H9 (cell line): ENCODE measurements at regions not wholly inside any gene's neighbourhood (a gene's known extent, or its start where the extent isn't known, plus 50 kb on each side); places are given as distances from the start of the nearest gene placed in this dataset.

Source experiments
- DNase-seq: peaks from one replicate; pipeline ENCODE4 v3.0.0-alpha.2; 2017
- H2AFZ ChIP-seq: one replicate; pipeline ENCODE4 v1.6.1; 2013; ENCODE audit warnings: mild to moderate bottlenecking, low read length, control low read depth, moderate library complexity
- H2AK5ac ChIP-seq: 2 replicates; pipeline ENCODE4 v1.6.1; 2013; ENCODE audit warnings: low read length, control low read depth, mixed read lengths; ENCODE audit not compliant: insufficient read length
- H2BK120ac ChIP-seq: one replicate; pipeline ENCODE4 v1.6.1; 2013; ENCODE audit warnings: low read depth, mild to moderate bottlenecking, low read length, control low read depth, inconsistent platforms; ENCODE audit not compliant: poor library complexity, severe bottlenecking
- H2BK12ac ChIP-seq: 2 replicates; pipeline ENCODE4 v1.6.1; 2013; ENCODE audit warnings: low read length, control low read depth, mixed read lengths, low read depth; ENCODE audit not compliant: insufficient read length
- H2BK15ac ChIP-seq: 2 replicates; pipeline ENCODE4 v1.6.1; 2013; ENCODE audit warnings: low read depth, low read length, control low read depth
- H2BK20ac ChIP-seq: one replicate; pipeline ENCODE4 v1.6.1; 2013; ENCODE audit warnings: low read depth, mild to moderate bottlenecking, low read length, control low read depth, inconsistent platforms; ENCODE audit not compliant: poor library complexity, severe bottlenecking
- H2BK5ac ChIP-seq: 2 replicates; pipeline ENCODE4 v1.6.1; 2013; ENCODE audit warnings: low read length, control low read depth, mixed read lengths; ENCODE audit not compliant: insufficient read length
- H3K14ac ChIP-seq: 2 replicates; pipeline ENCODE4 v1.6.1; 2013; ENCODE audit warnings: low read length, control low read depth; ENCODE audit not compliant: insufficient read depth
- H3K18ac ChIP-seq: 2 replicates; pipeline ENCODE4 v1.6.1; 2013; ENCODE audit warnings: low read depth, mild to moderate bottlenecking, mixed read lengths, low read length, control low read depth; ENCODE audit not compliant: insufficient read length
- H3K23ac ChIP-seq: 2 replicates; pipeline ENCODE4 v1.6.1; 2013; ENCODE audit warnings: low read length, control low read depth, mixed read lengths, low read depth; ENCODE audit not compliant: insufficient read length
- H3K23me2 ChIP-seq: 2 replicates; pipeline ENCODE4 v1.6.1; 2013; ENCODE audit warnings: low read depth, mild to moderate bottlenecking, mixed read lengths, low read length, control low read depth; ENCODE audit not compliant: insufficient read length, poor library complexity, severe bottlenecking
- H3K27ac ChIP-seq: 2 replicates; pipeline ENCODE4 v1.5.1; 2013; ENCODE audit warnings: low read length, control low read depth, mixed read lengths, low read depth; ENCODE audit not compliant: insufficient read length
- H3K27me3 ChIP-seq: 2 replicates; pipeline ENCODE4 v1.6.1; 2013; ENCODE audit warnings: low read length, control low read depth, inconsistent platforms; ENCODE audit not compliant: insufficient read depth
- H3K4ac ChIP-seq: 2 replicates; pipeline ENCODE4 v1.6.1; 2013; ENCODE audit warnings: low read depth, mild to moderate bottlenecking, control low read depth, inconsistent platforms, low read length, moderate library complexity
- H3K4me1 ChIP-seq: 2 replicates; pipeline ENCODE4 v1.6.1; 2013; ENCODE audit warnings: low read length, control low read depth, inconsistent platforms; ENCODE audit not compliant: insufficient read depth
- H3K4me2 ChIP-seq: 2 replicates; pipeline ENCODE4 v1.6.1; 2013; ENCODE audit warnings: low read length, control low read depth, mixed read lengths; ENCODE audit not compliant: insufficient read length, insufficient read depth
- H3K56ac ChIP-seq: 2 replicates; pipeline ENCODE4 v1.6.1; 2013; ENCODE audit warnings: low read depth, mild to moderate bottlenecking, mixed read lengths, low read length, control low read depth; ENCODE audit not compliant: insufficient read length
- H3K79me1 ChIP-seq: 2 replicates; pipeline ENCODE4 v1.6.1; 2013; ENCODE audit warnings: low read depth, mild to moderate bottlenecking, moderate library complexity, low read length, control low read depth, inconsistent platforms; ENCODE audit not compliant: insufficient read depth, poor library complexity, severe bottlenecking
- H3K79me2 ChIP-seq: 2 replicates; pipeline ENCODE4 v1.6.1; 2013; ENCODE audit warnings: low read length, control low read depth, inconsistent platforms; ENCODE audit not compliant: insufficient read depth
- H3K9ac ChIP-seq: 2 replicates; pipeline ENCODE4 v1.6.1; 2013; ENCODE audit warnings: low read length, control low read depth, mixed read lengths; ENCODE audit not compliant: insufficient read length; ENCODE audit errors: extremely low read depth
- H3K9me3 ChIP-seq: one replicate; pipeline ENCODE4 v1.6.1; 2013; ENCODE audit warnings: low read depth, low read length, inconsistent platforms; ENCODE audit not compliant: control insufficient read depth
- H3T11ph ChIP-seq: one replicate; pipeline ENCODE4 v1.6.1; 2013; ENCODE audit warnings: mild to moderate bottlenecking, low read length, control low read depth, inconsistent platforms
- H4K20me1 ChIP-seq: one replicate; pipeline ENCODE4 v1.6.1; 2013; ENCODE audit not compliant: control insufficient read depth, insufficient read length, insufficient read depth
- H4K5ac ChIP-seq: 2 replicates; pipeline ENCODE4 v1.6.1; 2013; ENCODE audit warnings: low read depth, mild to moderate bottlenecking, mixed read lengths, low read length, control low read depth; ENCODE audit not compliant: insufficient read length
- H4K8ac ChIP-seq: replicated peaks from 2 replicates; pipeline ENCODE4 v1.6.1; 2013; ENCODE audit warnings: low read length, control low read depth, mixed read lengths, low read depth; ENCODE audit not compliant: insufficient read length
- H4K91ac ChIP-seq: 2 replicates; pipeline ENCODE4 v1.6.1; 2013; ENCODE audit warnings: low read depth, mild to moderate bottlenecking, moderate library complexity, mixed read lengths, low read length, control low read depth; ENCODE audit not compliant: insufficient read length
- H3K27ac Mint-ChIP-seq, 3 experiments: 2 replicates in 2 of 3; 3 replicates in 1 of 3; pipeline ENCODE4 v1.8.0; 2020 to 2021; ENCODE audit warnings: mixed read lengths in 3 of 3, mild to moderate bottlenecking in 1 of 3, moderate library complexity in 1 of 3
- H3K27me3 Mint-ChIP-seq: 2 replicates; pipeline ENCODE4 v1.8.0; 2021; ENCODE audit warnings: low read depth, mild to moderate bottlenecking, moderate library complexity, mixed read lengths
- H3K36me3 Mint-ChIP-seq, 3 experiments: 2 replicates in 2 of 3; 3 replicates in 1 of 3; pipeline ENCODE4 v1.8.0; 2020 to 2021; ENCODE audit warnings: low read depth in 3 of 3, mixed read lengths in 3 of 3; ENCODE audit not compliant: insufficient read depth in 1 of 3
- H3K4me1 Mint-ChIP-seq, 2 experiments: 2 replicates each; pipeline ENCODE4 v1.8.0; 2020; ENCODE audit warnings: mixed read lengths in 2 of 2
- H3K4me3 Mint-ChIP-seq, 2 experiments: 2 replicates in 1 of 2; 3 replicates in 1 of 2; pipeline ENCODE4 v1.8.0; 2020 to 2021; ENCODE audit warnings: mild to moderate bottlenecking in 2 of 2, mixed read lengths in 2 of 2, moderate library complexity in 1 of 2
- H3K9me3 Mint-ChIP-seq, 2 experiments: 2 replicates in 1 of 2; 3 replicates in 1 of 2; pipeline ENCODE4 v1.8.0; 2020; ENCODE audit warnings: mild to moderate bottlenecking in 2 of 2, mixed read lengths in 2 of 2, moderate library complexity in 1 of 2
- WGBS: extraction: QIAGEN DNeasy Blood & Tissue Kit; methylation state at CpG from one replicate; pipeline ENCODE4 v1.1.7; 2013; ENCODE audit warnings: missing lambda C conversion rate, low lambda C conversion rate, mixed read lengths; ENCODE audit not compliant: insufficient read length; ENCODE audit errors: extremely low coverage; 5-methylcytosine and 5-hydroxymethylcytosine counted together
- TF ChIP-seq, protein P1 (sequence below): fragments of 200-600 bp; sonication (generic); conservative IDR thresholded peaks from 3 replicates; pipeline ENCODE4 v1.8.0; 2021; ENCODE audit warnings: antibody characterized with exemption, mild to moderate bottlenecking

- no peak overlapping the region for H4K91ac ChIP-seq
- H3K9ac ChIP-seq, result no peak overlapping the region
- no peaks in the 10 kb centered on the region for H3K27me3 ChIP-seq
- H3T11ph ChIP-seq, result no peak overlapping the region
- Mint-ChIP-seq H3K27me3 (no peaks in the 10 kb centered on the region), H3K4me3 (no peak overlapping the region), H3K27ac (no peak overlapping the region), H3K4me1 (0 out of 4 replicates have a peak, but pooled peaks cover 0 to 2% of the 10 kb centered on the region in 2 experiments), H3K36me3 (no peaks in the 10 kb centered on the region), H3K9me3 (peaks cover 4 to 9% of the 10 kb centered on the region in 2 experiments; a peak in 3 of 5 replicates)
- H3K18ac ChIP-seq, result no peak overlapping the region
- no peak overlapping the region for H3K4ac ChIP-seq
- H2BK12ac ChIP-seq, result no peak overlapping the region
- no peak overlapping the region for H4K8ac ChIP-seq
- H2BK120ac ChIP-seq, result no peak overlapping the region
- H3K23ac ChIP-seq, result no peak overlapping the region
- no peaks in the 10 kb centered on the region for H3K23me2 ChIP-seq
- no peak overlapping the region for H3K56ac ChIP-seq
- no peak overlapping the region for H2BK15ac ChIP-seq
- no peak overlapping the region for H2AFZ ChIP-seq
- no peak overlapping the region for H4K5ac ChIP-seq
- H3K9me3 ChIP-seq, result no peaks in the 10 kb centered on the region
- H3K4me1 ChIP-seq, result no peaks in the 10 kb centered on the region
- DNase-seq, result no peak
- H3K79me1 ChIP-seq, result no peaks in the 10 kb centered on the region
- WGBS, result no CpG with 5 or more reads among the region's 2 CpGs
- no peaks in the 10 kb centered on the region for H3K79me2 ChIP-seq
- no peak overlapping the region for H2BK20ac ChIP-seq
- H3K14ac ChIP-seq, result no peak overlapping the region
- no peak overlapping the region for H3K4me2 ChIP-seq
- no peak overlapping the region for H3K27ac ChIP-seq
- no peaks in the 10 kb centered on the region for H4K20me1 ChIP-seq
- H2BK5ac ChIP-seq, result no peak overlapping the region
- H2AK5ac ChIP-seq, result no peak overlapping the region
- TF ChIP-seq, protein P1, sequence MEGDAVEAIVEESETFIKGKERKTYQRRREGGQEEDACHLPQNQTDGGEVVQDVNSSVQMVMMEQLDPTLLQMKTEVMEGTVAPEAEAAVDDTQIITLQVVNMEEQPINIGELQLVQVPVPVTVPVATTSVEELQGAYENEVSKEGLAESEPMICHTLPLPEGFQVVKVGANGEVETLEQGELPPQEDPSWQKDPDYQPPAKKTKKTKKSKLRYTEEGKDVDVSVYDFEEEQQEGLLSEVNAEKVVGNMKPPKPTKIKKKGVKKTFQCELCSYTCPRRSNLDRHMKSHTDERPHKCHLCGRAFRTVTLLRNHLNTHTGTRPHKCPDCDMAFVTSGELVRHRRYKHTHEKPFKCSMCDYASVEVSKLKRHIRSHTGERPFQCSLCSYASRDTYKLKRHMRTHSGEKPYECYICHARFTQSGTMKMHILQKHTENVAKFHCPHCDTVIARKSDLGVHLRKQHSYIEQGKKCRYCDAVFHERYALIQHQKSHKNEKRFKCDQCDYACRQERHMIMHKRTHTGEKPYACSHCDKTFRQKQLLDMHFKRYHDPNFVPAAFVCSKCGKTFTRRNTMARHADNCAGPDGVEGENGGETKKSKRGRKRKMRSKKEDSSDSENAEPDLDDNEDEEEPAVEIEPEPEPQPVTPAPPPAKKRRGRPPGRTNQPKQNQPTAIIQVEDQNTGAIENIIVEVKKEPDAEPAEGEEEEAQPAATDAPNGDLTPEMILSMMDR, result no peak
Observed at GRCh38 chr4:11693693-11694092, 265.0 kb upstream of the HS3ST1 start.
